ENCODE measurements at regions not wholly inside any gene's neighbourhood (a gene's known extent, or its start where the extent isn't known, plus 50 kb on each side); places are given as distances from the start of the nearest gene placed in this dataset.

DNA sequence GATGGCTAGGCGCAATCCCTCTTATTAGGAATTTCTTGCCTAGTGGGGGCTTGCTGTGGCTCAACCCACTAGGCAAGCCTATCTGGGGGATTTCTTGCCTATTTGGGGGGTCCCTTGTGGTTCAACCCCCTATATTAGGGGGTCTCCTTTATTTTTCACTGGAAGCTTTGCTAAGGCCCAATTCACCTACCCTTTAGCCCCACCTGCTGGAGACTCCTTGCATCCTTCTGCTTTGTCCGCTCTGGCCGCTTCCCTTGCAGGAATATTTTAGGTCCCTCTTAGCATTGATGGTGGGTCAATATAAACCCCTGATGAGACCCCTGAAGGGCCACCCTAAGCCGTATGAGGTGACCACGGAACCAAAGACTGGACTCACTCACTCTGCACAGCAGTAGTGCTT lies 1552.1 kb downstream of the AACS start:
- Mint-ChIP-seq H3K36me3 (no peaks in the 10 kb centered on the region), H3K4me1 (ENCODE audit: low read depth) (no peaks in the 10 kb centered on the region), H3K4me3 (no peak overlapping the region), H3K9me3 (ENCODE audit: low read depth) (peaks cover 19% of the 10 kb centered on the region), H3K27ac (no peak overlapping the region), H3K27me3 (no peaks in the 10 kb centered on the region)

DNA sequence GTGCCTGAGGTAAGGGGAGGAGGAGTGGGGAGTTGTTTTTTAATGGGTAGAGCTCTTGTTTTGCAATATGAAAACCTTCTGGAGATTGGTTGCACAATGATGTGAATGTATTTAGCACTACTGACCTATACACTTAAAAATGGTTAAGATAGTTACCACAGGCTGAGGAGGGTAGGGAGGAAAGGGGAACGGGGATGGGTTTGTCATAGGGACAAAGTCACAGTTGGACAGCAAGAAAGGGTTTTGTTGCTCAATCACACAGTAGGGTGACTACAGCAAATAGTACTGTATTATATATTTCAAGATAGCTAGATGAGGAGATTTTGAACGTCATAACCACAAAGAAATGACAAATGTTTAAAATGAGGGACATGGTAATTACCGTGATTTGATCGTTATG lies 1562.4 kb downstream of the AACS start:
- Mint-ChIP-seq H3K27me3 (no peaks in the 10 kb centered on the region), H3K9me3 (ENCODE audit: low read depth) (no peaks in the 10 kb centered on the region), H3K4me3 (no peak overlapping the region), H3K4me1 (ENCODE audit: low read depth) (no peaks in the 10 kb centered on the region), H3K27ac (no peak overlapping the region), H3K36me3 (no peaks in the 10 kb centered on the region)

DNA sequence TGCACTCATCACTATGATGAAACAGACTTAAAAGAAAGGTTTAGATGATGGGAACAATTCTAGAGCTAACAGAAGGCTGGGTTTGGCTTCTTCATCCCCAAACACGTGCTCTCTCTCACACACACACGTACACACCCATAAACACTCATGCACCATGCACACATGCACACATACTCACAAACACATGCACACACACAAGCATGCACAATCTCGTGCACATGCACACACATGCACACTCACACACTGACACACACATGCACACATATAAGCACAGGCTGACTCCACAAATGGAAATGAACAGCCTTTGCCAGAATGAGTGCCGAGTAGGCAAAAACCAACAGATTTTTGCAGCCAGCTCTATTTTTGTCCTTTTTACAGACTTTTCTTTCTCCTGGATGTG lies 1571.6 kb downstream of the AACS start:
- no peaks in the 10 kb centered on the region for H3K27me3 Mint-ChIP-seq
- no peak overlapping the region for H3K4me3 Mint-ChIP-seq
- H3K9me3 Mint-ChIP-seq (ENCODE audit: low read depth), result no peaks in the 10 kb centered on the region
- no peaks in the 10 kb centered on the region for H3K4me1 Mint-ChIP-seq (ENCODE audit: low read depth)
- H3K36me3 Mint-ChIP-seq, result no peaks in the 10 kb centered on the region
- H3K27ac Mint-ChIP-seq, result no peak overlapping the region

DNA sequence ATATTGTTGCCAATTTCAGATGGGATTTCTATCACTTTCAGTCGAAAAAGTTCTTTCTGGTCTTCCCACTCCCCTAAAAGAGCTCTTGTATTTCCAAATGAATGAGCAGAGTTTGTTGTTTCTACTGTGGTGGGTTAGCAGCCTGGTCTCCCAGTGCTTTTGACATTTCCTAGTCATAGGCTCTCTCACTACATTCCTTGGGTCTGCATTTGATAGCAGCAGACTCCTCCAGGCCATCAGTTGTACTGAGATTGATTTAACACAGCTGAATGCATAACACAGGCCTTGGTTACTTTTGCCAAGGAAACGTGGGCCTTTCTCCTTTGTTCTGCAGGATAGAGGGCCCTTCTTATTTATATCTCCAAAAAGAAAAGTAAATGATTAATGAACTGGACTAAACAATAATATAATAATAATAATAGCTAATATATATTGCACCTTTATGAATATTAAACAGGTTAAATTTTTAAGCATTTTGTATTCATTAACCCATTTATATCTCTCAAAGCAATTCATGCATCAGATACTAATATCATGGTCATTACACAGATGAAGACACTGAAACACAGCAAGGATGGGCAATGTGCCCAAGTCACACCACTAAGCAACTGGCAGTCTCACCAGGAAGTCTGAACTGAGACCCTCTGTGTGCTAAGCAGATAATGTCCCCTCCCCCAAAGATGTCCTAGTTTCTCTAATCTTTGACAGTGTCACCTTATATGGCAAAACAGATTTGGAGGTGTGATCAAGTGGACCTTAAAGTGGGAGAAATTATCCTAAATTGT lies 1579.2 kb downstream of the AACS start:
- H3K4me3 Mint-ChIP-seq, result no peak overlapping the region
- H3K9me3 Mint-ChIP-seq (ENCODE audit: low read depth), result peaks cover 4% of the 10 kb centered on the region
- no peaks in the 10 kb centered on the region for H3K36me3 Mint-ChIP-seq
- H3K4me1 Mint-ChIP-seq (ENCODE audit: low read depth), result no peaks in the 10 kb centered on the region
- H3K27me3 Mint-ChIP-seq, result no peaks in the 10 kb centered on the region
- H3K27ac Mint-ChIP-seq, result no peak overlapping the region

DNA sequence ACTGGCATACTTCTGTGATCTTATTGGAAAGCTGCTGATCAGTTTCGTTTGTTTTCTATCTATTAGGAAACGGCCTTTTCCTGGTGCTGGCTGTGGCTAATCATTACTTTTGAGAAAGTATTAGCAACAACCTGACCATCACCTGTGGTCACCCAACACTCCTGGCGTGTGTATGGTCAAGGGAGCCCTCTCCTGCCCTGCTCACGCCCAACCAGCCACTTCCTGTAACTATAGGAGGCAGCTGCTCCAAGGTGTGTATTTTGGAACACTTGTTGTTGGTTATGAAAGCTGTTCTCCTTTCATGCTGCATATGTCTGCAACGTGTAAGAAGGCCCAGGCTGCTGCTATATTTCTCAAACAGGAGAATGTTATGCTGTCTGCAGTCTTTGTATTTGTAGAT lies 1582.8 kb downstream of the AACS start:
- Mint-ChIP-seq H3K27ac (no peak overlapping the region), H3K27me3 (no peaks in the 10 kb centered on the region), H3K4me1 (ENCODE audit: low read depth) (no peaks in the 10 kb centered on the region), H3K36me3 (no peaks in the 10 kb centered on the region), H3K4me3 (no peak overlapping the region), H3K9me3 (ENCODE audit: low read depth) (peaks cover 8% of the 10 kb centered on the region)

DNA sequence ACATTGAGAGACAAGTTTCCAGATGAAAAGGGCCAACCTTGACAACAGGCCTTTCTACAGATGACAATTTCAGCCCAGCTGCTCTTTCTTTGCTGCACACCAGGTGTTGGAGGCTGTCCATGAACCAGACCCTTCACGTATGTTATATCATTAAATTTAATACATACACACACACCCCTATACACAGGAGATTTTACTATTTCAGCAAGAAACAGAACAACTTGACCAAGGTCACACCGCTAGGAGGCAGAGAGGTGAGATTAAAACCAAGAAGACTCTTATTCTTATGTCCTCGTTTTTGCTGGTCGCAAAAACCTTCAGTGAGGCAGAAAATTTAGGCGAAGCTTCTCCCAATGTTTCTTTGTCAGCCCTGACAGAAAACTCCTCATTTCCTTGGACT lies 1585.9 kb downstream of the AACS start:
- no peak overlapping the region for H3K27ac Mint-ChIP-seq
- H3K4me1 Mint-ChIP-seq (ENCODE audit: low read depth), result no peaks in the 10 kb centered on the region
- H3K27me3 Mint-ChIP-seq, result no peaks in the 10 kb centered on the region
- no peak overlapping the region for H3K4me3 Mint-ChIP-seq
- H3K9me3 Mint-ChIP-seq (ENCODE audit: low read depth), result peaks cover 4% of the 10 kb centered on the region
- no peaks in the 10 kb centered on the region for H3K36me3 Mint-ChIP-seq

DNA sequence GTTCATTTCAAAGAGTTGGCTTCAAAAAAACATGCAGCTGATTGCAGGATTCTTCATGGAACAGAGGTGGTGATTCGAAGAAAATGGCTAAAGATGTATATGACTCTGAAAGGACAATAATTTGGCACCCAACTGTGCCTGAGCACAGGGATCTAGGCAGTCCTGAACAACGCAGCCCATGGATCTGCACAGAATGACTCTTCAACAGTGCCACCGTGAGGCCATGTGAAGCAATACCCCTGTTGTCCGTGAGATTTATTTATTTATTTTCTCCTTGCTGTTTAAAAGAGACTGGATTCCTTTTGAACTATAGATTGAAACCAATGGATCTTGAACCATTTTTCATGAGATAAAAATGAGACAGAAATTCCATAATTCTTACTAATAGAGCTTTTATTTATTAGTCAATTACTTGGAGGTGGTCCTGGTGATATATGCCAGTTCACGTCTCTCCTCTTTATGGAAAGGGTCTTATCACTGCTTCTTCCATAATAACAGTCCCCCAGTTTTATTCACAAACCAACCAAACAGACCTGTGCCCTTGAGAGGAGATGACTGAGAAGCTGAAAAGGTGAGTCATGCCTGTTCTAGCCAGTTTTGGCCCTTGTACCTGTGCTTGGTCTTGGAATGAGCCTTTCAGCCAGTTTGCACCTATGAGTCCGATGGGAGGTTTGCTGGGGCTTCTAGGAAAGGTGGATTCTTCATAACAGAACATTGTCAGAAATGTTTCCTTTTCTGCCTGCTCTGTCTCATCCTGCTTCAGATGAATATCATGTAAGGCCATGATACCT lies 1598.3 kb downstream of the AACS start:
- Mint-ChIP-seq H3K4me3 (no peak overlapping the region), H3K36me3 (no peaks in the 10 kb centered on the region), H3K4me1 (ENCODE audit: low read depth) (no peaks in the 10 kb centered on the region), H3K9me3 (ENCODE audit: low read depth) (peaks cover 19% of the 10 kb centered on the region), H3K27ac (no peak overlapping the region), H3K27me3 (peaks cover 2% of the 10 kb centered on the region)

DNA sequence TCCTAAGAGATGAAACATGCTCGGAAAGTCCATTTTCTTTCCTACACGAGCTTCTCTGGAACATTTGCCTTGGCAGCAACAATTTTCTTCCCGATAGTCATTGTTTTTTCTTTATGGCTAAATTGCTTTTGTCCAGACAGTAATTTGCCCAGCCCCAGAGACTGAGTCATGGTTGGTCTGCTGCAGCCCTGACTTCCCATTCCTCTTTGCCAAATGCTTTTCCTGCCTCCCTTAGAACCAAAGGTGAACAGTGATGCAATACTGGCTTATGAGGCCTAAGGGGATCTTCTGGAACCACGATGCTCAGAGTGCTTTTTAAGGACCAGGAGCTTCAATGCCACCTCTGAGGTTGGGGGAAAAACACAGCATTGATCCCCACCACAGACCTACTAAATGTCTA lies 1599.6 kb upstream of the TMEM132C start:
- H3K36me3 Mint-ChIP-seq, result no peaks in the 10 kb centered on the region
- peaks cover 4% of the 10 kb centered on the region for H3K9me3 Mint-ChIP-seq (ENCODE audit: low read depth)
- peaks cover 2% of the 10 kb centered on the region for H3K27me3 Mint-ChIP-seq
- no peaks in the 10 kb centered on the region for H3K4me1 Mint-ChIP-seq (ENCODE audit: low read depth)
- no peak overlapping the region for H3K27ac Mint-ChIP-seq
- no peak overlapping the region for H3K4me3 Mint-ChIP-seq

DNA sequence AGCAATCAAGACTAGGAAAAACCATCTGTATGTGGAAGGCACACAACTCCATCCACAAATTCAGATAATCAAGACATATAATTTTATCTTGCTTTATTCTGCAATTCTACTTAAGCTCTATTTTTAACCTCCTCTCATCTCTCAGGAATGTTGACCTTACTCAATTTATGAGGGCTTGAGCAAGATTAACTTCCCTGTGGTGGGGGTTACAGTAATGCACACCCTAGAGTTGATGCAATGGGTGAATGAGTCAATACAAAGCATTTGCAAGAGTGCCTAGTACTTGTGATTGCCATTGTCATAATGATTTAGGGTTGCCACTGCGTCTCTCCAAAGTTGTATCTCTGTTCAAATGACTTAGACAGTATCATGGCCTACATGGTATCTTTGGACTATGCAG lies 1598.4 kb upstream of the TMEM132C start:
- H3K36me3 Mint-ChIP-seq, result no peaks in the 10 kb centered on the region
- H3K27ac Mint-ChIP-seq, result no peak overlapping the region
- no peak overlapping the region for H3K4me3 Mint-ChIP-seq
- H3K4me1 Mint-ChIP-seq (ENCODE audit: low read depth), result no peaks in the 10 kb centered on the region
- no peaks in the 10 kb centered on the region for H3K9me3 Mint-ChIP-seq (ENCODE audit: low read depth)
- peaks cover 2% of the 10 kb centered on the region for H3K27me3 Mint-ChIP-seq

DNA sequence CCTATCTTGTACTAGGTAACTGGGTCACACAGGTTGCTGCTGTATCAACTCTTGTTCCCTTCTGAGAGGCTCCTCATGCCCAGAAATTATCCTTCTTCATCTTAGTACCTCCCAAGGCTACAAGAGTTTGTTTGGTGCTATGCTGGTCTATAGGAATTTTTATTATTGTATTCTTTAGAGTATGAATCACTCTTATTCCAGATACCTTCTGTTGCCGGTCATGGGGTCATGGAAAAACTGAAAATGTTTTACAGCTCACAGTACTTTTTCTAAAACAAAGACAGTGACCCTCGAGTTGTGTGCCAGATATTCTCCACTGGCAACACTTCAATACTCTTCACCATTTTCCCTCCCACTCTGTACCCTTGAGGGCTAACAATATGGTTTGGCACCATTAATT lies 1598.0 kb upstream of the TMEM132C start:
- Mint-ChIP-seq H3K36me3 (no peaks in the 10 kb centered on the region), H3K27ac (no peak overlapping the region), H3K9me3 (ENCODE audit: low read depth) (no peaks in the 10 kb centered on the region), H3K4me3 (no peak overlapping the region), H3K4me1 (ENCODE audit: low read depth) (no peaks in the 10 kb centered on the region), H3K27me3 (peaks cover 2% of the 10 kb centered on the region)

DNA sequence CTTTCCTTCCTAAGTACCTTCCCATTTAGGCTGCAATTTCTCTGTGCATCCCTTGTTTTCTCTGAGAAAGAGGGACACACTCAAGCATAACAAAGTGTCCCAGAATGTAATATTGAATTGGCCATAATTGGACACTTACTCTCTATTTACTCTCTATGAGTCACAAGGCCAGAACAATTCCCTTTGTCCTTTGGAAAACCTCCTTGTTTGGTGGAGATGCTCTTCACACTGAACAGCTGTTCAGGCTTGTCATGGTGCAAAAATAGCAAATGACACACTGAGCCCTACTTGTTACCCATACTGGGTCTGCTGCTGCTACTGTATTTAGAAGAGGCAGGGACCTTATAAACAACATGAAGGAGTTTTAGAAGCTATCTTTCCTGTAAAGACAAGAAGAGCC lies 1590.5 kb upstream of the TMEM132C start:
- H3K9me3 Mint-ChIP-seq (ENCODE audit: low read depth), result no peaks in the 10 kb centered on the region
- H3K27me3 Mint-ChIP-seq, result no peaks in the 10 kb centered on the region
- H3K36me3 Mint-ChIP-seq, result no peaks in the 10 kb centered on the region
- H3K4me1 Mint-ChIP-seq (ENCODE audit: low read depth), result no peaks in the 10 kb centered on the region
- H3K4me3 Mint-ChIP-seq, result no peak overlapping the region
- no peak overlapping the region for H3K27ac Mint-ChIP-seq

DNA sequence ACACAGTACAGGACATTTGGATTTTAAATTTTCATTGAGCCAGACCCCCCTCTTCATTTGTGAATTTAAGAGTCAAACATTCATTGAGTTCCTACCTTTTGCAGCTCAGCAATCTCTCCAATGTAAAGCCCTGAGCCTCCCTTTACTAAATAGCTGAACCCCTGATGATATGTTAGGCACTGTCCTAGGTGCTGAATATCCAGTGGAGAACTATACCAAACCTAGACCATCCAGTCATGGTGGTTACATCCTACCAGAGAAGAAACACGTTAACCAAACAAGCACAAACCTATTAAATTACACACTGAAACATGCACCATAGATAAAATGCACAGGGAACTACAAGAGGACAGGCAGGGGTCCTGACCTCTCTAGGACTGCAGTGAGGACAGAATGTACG lies 1585.3 kb upstream of the TMEM132C start:
- Mint-ChIP-seq H3K4me1 (ENCODE audit: low read depth) (no peaks in the 10 kb centered on the region), H3K27me3 (no peaks in the 10 kb centered on the region), H3K9me3 (ENCODE audit: low read depth) (peaks cover 8% of the 10 kb centered on the region), H3K27ac (no peak overlapping the region), H3K4me3 (no peak overlapping the region), H3K36me3 (no peaks in the 10 kb centered on the region)

DNA sequence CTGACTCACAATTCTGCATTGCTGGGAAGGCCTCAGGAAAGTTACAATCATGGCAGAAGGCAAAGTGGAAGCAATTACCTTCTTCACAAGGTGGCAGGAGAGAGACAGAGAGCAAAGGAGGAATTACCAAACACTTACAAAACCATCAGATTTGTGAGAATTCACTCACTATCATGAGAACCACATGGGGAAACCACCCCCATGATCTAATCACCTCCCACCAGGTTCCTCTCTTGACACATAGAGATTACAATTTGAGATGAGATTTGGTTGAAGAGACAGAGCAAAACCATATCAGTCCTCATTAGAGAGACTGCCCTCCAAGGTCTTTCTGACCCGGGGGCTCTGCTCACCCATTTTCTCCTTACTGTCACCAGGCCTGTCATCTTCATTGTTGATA lies 1582.3 kb upstream of the TMEM132C start:
- no peak overlapping the region for H3K27ac Mint-ChIP-seq
- no peaks in the 10 kb centered on the region for H3K27me3 Mint-ChIP-seq
- peaks cover 8% of the 10 kb centered on the region for H3K9me3 Mint-ChIP-seq (ENCODE audit: low read depth)
- H3K4me3 Mint-ChIP-seq, result no peak overlapping the region
- H3K36me3 Mint-ChIP-seq, result no peaks in the 10 kb centered on the region
- H3K4me1 Mint-ChIP-seq (ENCODE audit: low read depth), result no peaks in the 10 kb centered on the region

DNA sequence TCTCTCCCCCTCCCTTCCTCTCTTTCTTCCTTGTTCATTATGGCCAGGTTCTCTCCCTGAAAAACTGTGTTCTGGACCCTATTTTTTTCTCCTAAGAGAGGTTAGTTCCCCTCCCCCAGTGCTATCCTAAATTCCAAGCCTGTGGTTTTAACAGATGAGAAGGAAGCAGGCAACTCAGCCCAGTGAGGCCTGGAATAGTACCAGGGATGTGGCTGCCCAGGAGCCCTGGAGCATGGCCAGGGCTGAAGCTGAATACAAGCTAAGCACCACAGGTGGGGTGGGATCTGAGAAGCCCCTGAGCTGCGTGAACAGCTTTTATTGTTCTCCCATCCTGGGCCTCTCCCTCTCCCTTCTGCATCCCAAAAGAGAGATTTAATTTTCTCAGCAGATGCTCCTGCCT lies 1581.3 kb upstream of the TMEM132C start:
- Mint-ChIP-seq H3K4me3 (no peak overlapping the region), H3K27ac (no peak overlapping the region), H3K4me1 (ENCODE audit: low read depth) (no peaks in the 10 kb centered on the region), H3K36me3 (no peaks in the 10 kb centered on the region), H3K9me3 (ENCODE audit: low read depth) (peaks cover 8% of the 10 kb centered on the region), H3K27me3 (no peaks in the 10 kb centered on the region)

DNA sequence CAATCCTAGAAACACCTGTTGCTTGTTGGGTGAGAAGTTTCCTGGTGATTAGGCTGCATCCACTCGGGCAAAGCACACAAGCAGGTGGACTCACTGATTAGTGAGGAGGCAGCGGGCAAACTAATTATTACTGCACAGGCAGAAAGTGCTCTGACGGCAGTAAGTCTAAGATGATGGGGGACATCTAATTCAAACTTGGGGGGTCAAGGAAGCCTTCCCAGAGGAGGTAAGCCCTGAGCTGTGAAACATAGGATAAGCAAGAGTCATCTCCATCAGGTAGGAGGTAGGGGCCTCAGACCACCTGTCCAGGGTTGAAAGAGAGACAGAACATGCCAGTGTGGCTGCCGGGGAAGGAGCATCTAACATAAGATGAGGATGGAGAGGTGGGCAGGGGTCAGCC lies 1578.4 kb upstream of the TMEM132C start:
- H3K27ac Mint-ChIP-seq, result no peak overlapping the region
- H3K4me3 Mint-ChIP-seq, result no peak overlapping the region
- no peaks in the 10 kb centered on the region for H3K4me1 Mint-ChIP-seq (ENCODE audit: low read depth)
- H3K27me3 Mint-ChIP-seq, result no peaks in the 10 kb centered on the region
- no peaks in the 10 kb centered on the region for H3K36me3 Mint-ChIP-seq
- H3K9me3 Mint-ChIP-seq (ENCODE audit: low read depth), result peaks cover 8% of the 10 kb centered on the region

DNA sequence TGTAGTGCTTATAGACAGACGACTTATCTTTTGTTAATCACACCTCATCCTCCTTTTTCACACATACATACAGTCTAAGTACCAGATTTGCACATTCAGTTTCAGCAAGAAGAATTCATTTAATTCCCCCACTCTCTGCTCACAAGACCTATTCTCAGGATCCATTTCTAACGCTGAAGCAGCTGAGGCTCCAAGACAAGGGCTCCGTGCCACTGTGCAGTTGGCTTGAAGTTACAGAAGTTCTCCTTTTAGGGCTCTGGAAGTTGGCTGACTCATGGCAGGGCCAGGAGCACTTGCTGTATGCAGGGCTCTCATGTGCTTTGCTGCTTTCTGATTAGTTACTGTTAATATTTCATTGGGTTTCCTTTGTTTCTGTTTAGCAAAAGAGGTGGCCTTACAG lies 1566.9 kb upstream of the TMEM132C start:
- H3K4me3 Mint-ChIP-seq, result no peak overlapping the region
- no peaks in the 10 kb centered on the region for H3K4me1 Mint-ChIP-seq (ENCODE audit: low read depth)
- H3K9me3 Mint-ChIP-seq (ENCODE audit: low read depth), result no peaks in the 10 kb centered on the region
- H3K27me3 Mint-ChIP-seq, result no peaks in the 10 kb centered on the region
- H3K27ac Mint-ChIP-seq, result no peak overlapping the region
- H3K36me3 Mint-ChIP-seq, result no peaks in the 10 kb centered on the region
